ENCODE measurements at regions not wholly inside any gene's neighbourhood (a gene's known extent, or its start where the extent isn't known, plus 50 kb on each side); places are given as distances from the start of the nearest gene placed in this dataset.

- DNase-seq, result no peak
These were observed 161.3 kb downstream of the KITLG start for GRCh38 chr12:88418856-88419497.

GRCh38 chr12:88419794-88420193, 160.5 kb downstream of the KITLG start:
- no peak for DNase-seq

- DNase-seq, result no peak
These were observed 159.8 kb downstream of the KITLG start for GRCh38 chr12:88420457-88420856.

- DNase-seq, result no peak
These were observed 155.2 kb downstream of the KITLG start for GRCh38 chr12:88424791-88425730.

GRCh38 chr12:88428350-88428749, 151.9 kb downstream of the KITLG start:
- no peak for DNase-seq

DNA sequence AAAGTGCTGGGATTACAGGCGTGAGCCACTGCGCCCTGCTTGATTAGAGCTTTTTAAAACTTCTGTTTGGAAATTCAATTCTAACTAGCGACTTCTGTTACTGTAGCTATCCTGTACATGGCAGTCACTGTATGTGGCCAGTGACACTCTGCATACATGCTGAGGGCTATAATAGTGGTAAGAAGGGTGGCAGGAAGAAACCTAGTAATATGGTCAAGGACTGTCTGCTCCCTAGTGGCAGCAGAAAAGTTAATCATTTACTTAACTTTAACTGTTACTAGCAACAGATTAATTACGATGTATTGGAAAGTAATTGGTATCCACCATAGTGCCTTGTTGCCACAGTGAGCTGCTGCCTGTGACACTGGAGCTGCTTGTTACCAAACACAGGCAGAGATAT, 149.0 kb downstream of the KITLG start:
- DNase-seq, result no peak

DNA sequence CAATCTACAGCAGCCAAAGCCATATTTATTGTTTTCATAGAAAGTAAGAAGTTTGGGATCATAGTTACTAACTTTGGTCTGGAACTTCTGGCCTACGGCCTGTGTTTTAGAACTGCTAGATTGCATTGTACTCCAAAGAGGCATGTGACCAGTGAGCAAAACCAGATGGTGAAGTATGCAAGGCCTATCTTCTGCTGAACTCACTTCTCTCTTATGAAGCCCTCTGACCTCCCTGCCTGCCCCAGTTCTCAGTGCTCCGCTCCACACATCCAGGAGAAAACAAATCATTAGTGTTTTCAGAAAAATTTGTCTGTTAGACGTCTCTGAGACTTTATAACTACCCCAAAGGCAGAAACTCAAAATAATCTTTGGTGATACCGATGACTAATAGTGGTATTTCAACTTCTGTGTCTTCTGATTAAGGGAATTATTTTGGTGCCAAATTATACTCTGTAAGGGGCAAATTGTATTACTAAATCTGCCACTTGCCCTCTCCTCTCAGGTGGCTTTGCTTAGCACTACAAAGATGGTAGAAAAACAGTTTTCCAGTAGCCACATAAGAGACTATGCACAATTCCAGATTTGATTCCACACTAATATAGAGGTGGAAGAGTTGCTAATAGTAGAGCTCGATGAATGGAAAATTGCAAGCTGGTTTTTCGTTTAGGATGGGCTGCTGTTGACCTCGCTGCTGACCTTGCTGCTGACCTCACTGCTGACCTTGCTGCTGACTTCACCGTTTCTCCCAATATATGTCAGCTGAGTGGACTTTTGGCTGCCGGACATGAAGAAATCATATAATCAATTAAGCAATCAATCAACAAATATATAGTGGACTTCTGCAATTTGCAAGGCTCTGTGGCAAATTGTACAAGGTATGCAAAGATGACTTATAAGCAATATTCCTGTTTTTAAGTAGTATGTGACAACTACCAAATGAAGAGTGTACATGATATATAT, 147.5 kb downstream of the KITLG start:
- DNase-seq, result no peak

DNA sequence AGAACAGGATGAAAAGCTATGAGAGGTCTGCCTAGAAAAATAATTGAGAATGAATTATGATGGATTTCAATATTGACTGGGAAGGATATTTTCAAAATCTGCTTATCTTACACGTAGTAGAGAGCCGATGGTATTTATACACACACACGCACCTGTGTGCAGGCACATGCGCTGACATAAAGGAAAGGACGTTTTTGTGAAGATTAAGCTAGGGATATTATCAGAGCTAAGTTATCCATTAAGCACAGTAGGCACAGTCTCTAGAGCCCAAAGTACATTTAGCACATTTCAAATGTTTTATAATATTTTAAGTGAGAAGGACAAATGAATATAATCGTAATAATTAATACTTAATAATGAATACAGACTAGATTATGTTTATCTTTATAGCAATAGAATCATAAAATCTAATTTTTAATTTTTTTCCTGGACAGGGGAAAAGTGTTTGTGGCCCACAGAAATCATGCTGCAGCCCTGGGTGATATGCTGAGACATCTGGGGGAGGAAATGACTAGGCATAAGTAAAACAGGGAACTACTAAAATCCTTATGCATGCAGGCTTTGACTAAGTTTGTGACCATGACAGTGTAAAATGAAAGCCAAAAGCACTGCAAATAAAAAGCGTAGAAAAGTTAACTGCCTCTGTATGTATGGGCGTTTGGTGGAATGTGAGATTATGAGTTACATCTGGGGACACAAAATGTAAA, 146.1 kb downstream of the KITLG start:
- DNase-seq, result no peak

- DNase-seq, result no peak
These were observed 144.8 kb downstream of the KITLG start for GRCh38 chr12:88435334-88436076.

DNA sequence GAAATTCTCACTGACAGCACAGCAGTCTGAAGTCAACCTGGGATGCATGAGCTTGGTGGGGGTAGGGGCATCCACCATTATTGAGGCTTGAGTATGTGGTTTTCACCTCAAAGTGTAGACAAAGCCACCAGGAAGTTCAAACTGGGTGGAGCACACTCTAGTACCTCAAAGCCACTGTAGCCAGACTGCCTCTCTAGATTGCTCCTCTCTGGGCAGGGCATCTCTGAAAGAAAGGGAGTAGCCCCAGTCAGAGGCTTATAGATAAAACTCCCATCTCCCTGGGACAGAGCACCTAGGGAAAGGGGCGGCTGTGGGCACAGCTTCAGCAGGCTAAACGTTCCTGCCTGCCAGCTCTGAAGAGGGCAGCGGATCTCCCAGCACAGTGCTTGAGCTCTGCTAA, 143.0 kb downstream of the KITLG start:
- no peak for DNase-seq
